ENCODE measurements at regions not wholly inside any gene's neighbourhood (a gene's known extent, or its start where the extent isn't known, plus 50 kb on each side); places are given as distances from the start of the nearest gene placed in this dataset.
A peak's percentile ranks its signal among the peaks of the same experiment; 100 is the strongest.

- DNase-seq (ENCODE audit: low spot score) (peak; percentile 63), ATAC-seq (peak; percentile 73), FAIRE-seq (peak; percentile 71)
- ChIA-PET CTCF (ENCODE audit: low intra/inter-chr PET ratio, low total read pairs) (no interaction called here), POLR2A (no interaction called here)
- H2AFZ ChIP-seq (ENCODE audit: low read length): no peak overlapping the region
- intact Hi-C loops (cut with micrococcal nuclease; ENCODE audit: unreplicated experiment): no loop called here
- H3K27me3 ChIP-seq (ENCODE audit: control insufficient read depth in 1 of 2, insufficient read depth in 2 of 2, low read length in 2 of 2): peaks cover 0 to 4% of the 10 kb centered on the region in 2 experiments; a peak in 3 of 5 replicates
- H3K4me1 ChIP-seq (ENCODE audit: insufficient read depth, low read length): peaks cover 18% of the 10 kb centered on the region
- no peaks in the 10 kb centered on the region for H3K79me2 ChIP-seq (ENCODE audit: insufficient read depth, low read length)
- BruUV-seq (replicated peaks): no TSS peak
- no peak overlapping the region for H3K4me3 ChIP-seq (replicated peaks in 1 of 3; ENCODE audit: insufficient read depth in 1 of 3, low read depth in 2 of 3, low read length in 3 of 3)
- H3K4me2 ChIP-seq (ENCODE audit: low read depth, low read length): peak overlapping the region; percentile 46
- H3K27ac ChIP-seq (ENCODE audit: extremely low read length, insufficient read depth, low read length): no peak overlapping the region
- H3K9ac ChIP-seq (ENCODE audit: insufficient read depth, low read depth, low read length): no peak overlapping the region
- 3% methylated on average over 5 of the region's 5 CpGs for WGBS (ENCODE audit: low lambda C conversion rate)
- in situ Hi-C loops (cut with HindIII; ENCODE audit: extremely low pct_ligation_motif_present, low pct_unique_long_range_greater_than_20kb): no loop called here
- H4K20me1 ChIP-seq (ENCODE audit: insufficient read depth, low read length): no peaks in the 10 kb centered on the region
- no peaks in the 10 kb centered on the region for H3K9me3 ChIP-seq (ENCODE audit: low read length)
- no peaks in the 10 kb centered on the region for H3K36me3 ChIP-seq (replicated peaks in 1 of 2; ENCODE audit: control insufficient read depth in 1 of 2, insufficient read depth in 2 of 2, low read length in 2 of 2)
- TF ChIP-seq REST (IDR thresholded peaks at IDR 0.05; ENCODE audit: borderline replicate concordance in 1 of 2, low read depth in 1 of 2, low read length in 2 of 2) (no peak), SKIL (CRISPR knock-in tag; IDR thresholded peaks at IDR 0.05; ENCODE audit: borderline replicate concordance) (peak; percentile 53; the same call in 1 of the 2 replicates), ZFX (CRISPR knock-in tag; IDR thresholded peaks at IDR 0.05; ENCODE audit: low read depth) (no peak), SNRNP70 (IDR thresholded peaks at IDR 0.05; ENCODE audit: low read depth, low read length) (no peak), ZNF775 (CRISPR knock-in tag; IDR thresholded peaks at IDR 0.05; ENCODE audit: borderline replicate concordance) (no peak), ZNF776 (CRISPR knock-in tag; IDR thresholded peaks at IDR 0.05) (no peak), MED1 (CRISPR knock-in tag; IDR thresholded peaks at IDR 0.05) (0 out of 2 replicates have a peak, but pooled peaks have one; percentile 42), LCORL (IDR thresholded peaks at IDR 0.05) (no peak), LCORL (CRISPR knock-in tag; IDR thresholded peaks at IDR 0.05) (0 out of 2 replicates have a peak, but pooled peaks have one; percentile 14), FOXA1 (IDR thresholded peaks at IDR 0.05) (no peak), FOXA1 (CRISPR knock-in tag; IDR thresholded peaks at IDR 0.05) (peak; percentile 83), PAF1 (CRISPR knock-in tag; IDR thresholded peaks at IDR 0.05) (no peak), ATF1 (CRISPR knock-in tag; IDR thresholded peaks at IDR 0.05) (no peak), AHDC1 (CRISPR knock-in tag; IDR thresholded peaks at IDR 0.05; ENCODE audit: borderline replicate concordance) (0 out of 2 replicates have a peak, but pooled peaks have one; percentile 37)
Observed at GRCh38 chr22:49124608-49125007, 703.1 kb downstream of the BRD1 start.

Measured in HepG2 (cell line).